ENCODE measurements at regions not wholly inside any gene's neighbourhood (a gene's known extent, or its start where the extent isn't known, plus 50 kb on each side); places are given as distances from the start of the nearest gene placed in this dataset.

DNA sequence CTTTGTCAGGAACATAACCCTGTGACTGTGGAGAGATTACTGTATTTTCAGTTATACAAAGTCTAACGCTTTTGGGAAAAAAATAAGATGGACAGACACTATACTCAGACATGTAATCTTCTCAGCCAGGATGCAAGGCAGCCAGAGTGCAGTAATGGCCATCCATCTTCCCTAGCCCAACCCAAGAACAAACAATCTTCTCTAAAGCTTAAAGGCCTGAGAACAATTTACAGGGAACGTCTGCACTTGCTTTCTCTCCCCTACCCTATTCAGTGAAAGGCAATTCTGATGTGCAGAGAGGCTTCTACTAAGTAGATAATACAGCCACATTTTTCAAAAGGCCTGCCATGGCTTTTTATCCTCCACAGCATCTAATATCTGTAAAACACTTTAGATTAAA lies 471.3 kb downstream of the FGF13 start:
- Histone ChIP-seq H3K4me3 (replicated peaks in 1 of 2; ENCODE audit: low read depth in 1 of 2, low read length in 2 of 2) (no peak overlapping the region), H4K20me1 (ENCODE audit: insufficient read depth) (no peaks in the 10 kb centered on the region), H3K36me3 (ENCODE audit: control insufficient read depth in 1 of 2, insufficient read depth in 2 of 2, low read length in 2 of 2) (no peaks in the 10 kb centered on the region), H3K27ac (ENCODE audit: low read depth, low read length) (no peak overlapping the region), H3K4me2 (ENCODE audit: low read length) (no peak overlapping the region), H3K27me3 (ENCODE audit: insufficient read depth, low read length) (no peaks in the 10 kb centered on the region), H3K9me2 (ENCODE audit: insufficient read depth) (no peaks in the 10 kb centered on the region), H3K79me2 (ENCODE audit: insufficient read depth, low read length) (no peaks in the 10 kb centered on the region), H3K4me1 (ENCODE audit: control insufficient read depth in 1 of 2, insufficient read depth in 2 of 2, low read length in 2 of 2) (no peaks in the 10 kb centered on the region), H3K9me3 (ENCODE audit: control insufficient read depth in 1 of 2, insufficient read depth in 1 of 2, low read depth in 1 of 2, low read length in 2 of 2) (no peaks in the 10 kb centered on the region), H2AFZ (ENCODE audit: low read depth, low read length, poor library complexity, severe bottlenecking) (no peak overlapping the region), H3K9ac (ENCODE audit: low read length) (no peak overlapping the region)
- CTCF ChIA-PET = no interaction called here
- ATAC-seq (no peak), DNase-seq (ENCODE audit: low read depth, low spot score) (no peak)
- intact Hi-C loops (cut with micrococcal nuclease) = no loop called here
- POLR2A ChIA-PET = no interaction called here
- BruUV-seq (replicated peaks) = no TSS peak
- RAD21 ChIA-PET (ENCODE audit: low non-redundant PET in 1 of 2, low total read pairs in 2 of 2, uncharacterized antibody in 2 of 2, unreplicated experiment in 2 of 2) = no interaction called here
- TF ChIP-seq ZFX (IDR thresholded peaks at IDR 0.05) = no peak
- no peak for TF ChIP-seq POLR2A (IDR thresholded peaks at IDR 0.05; ENCODE audit: borderline replicate concordance, extremely low read depth, insufficient read depth, insufficient read length)
- TF ChIP-seq ELF1 (IDR thresholded peaks at IDR 0.05; ENCODE audit: borderline replicate concordance, low read depth) = no peak
- TF ChIP-seq CEBPB (IDR thresholded peaks at IDR 0.05; ENCODE audit: low read depth) = no peak
- no peak for TF ChIP-seq FOSL1 (IDR thresholded peaks at IDR 0.05; ENCODE audit: low read depth)
- TF ChIP-seq, protein P1, sequence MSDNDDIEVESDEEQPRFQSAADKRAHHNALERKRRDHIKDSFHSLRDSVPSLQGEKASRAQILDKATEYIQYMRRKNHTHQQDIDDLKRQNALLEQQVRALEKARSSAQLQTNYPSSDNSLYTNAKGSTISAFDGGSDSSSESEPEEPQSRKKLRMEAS (IDR thresholded peaks at IDR 0.05) = no peak
- no peak for TF ChIP-seq SP1 (IDR thresholded peaks at IDR 0.05; ENCODE audit: low read depth)
- no peak for TF ChIP-seq SRF (IDR thresholded peaks at IDR 0.05; ENCODE audit: low read depth)
- no peak for TF ChIP-seq POLR2AphosphoS5 (IDR thresholded peaks at IDR 0.05; ENCODE audit: low read depth, low read length)
- no peak for TF ChIP-seq JUND (IDR thresholded peaks at IDR 0.05)
- no peak for TF ChIP-seq YY1 (IDR thresholded peaks at IDR 0.05; ENCODE audit: extremely low read depth, insufficient replicate concordance, low read depth, low read length)
- TF ChIP-seq, protein P2, sequence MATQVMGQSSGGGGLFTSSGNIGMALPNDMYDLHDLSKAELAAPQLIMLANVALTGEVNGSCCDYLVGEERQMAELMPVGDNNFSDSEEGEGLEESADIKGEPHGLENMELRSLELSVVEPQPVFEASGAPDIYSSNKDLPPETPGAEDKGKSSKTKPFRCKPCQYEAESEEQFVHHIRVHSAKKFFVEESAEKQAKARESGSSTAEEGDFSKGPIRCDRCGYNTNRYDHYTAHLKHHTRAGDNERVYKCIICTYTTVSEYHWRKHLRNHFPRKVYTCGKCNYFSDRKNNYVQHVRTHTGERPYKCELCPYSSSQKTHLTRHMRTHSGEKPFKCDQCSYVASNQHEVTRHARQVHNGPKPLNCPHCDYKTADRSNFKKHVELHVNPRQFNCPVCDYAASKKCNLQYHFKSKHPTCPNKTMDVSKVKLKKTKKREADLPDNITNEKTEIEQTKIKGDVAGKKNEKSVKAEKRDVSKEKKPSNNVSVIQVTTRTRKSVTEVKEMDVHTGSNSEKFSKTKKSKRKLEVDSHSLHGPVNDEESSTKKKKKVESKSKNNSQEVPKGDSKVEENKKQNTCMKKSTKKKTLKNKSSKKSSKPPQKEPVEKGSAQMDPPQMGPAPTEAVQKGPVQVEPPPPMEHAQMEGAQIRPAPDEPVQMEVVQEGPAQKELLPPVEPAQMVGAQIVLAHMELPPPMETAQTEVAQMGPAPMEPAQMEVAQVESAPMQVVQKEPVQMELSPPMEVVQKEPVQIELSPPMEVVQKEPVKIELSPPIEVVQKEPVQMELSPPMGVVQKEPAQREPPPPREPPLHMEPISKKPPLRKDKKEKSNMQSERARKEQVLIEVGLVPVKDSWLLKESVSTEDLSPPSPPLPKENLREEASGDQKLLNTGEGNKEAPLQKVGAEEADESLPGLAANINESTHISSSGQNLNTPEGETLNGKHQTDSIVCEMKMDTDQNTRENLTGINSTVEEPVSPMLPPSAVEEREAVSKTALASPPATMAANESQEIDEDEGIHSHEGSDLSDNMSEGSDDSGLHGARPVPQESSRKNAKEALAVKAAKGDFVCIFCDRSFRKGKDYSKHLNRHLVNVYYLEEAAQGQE (IDR thresholded peaks at IDR 0.05; ENCODE audit: low read depth) = no peak
- no peak for TF ChIP-seq TCF7L2 (IDR thresholded peaks at IDR 0.05; ENCODE audit: borderline replicate concordance, extremely low read depth, insufficient read depth, insufficient read length)
- no peak for TF ChIP-seq CBX3 (IDR thresholded peaks at IDR 0.05; ENCODE audit: low read depth)
- TF ChIP-seq EZH2 (IDR thresholded peaks at IDR 0.05) = no peak
- no peak for TF ChIP-seq ZNF274 (IDR thresholded peaks at IDR 0.05; ENCODE audit: low read depth, low read length)
